Large intestine (tissue), 3 donors: ENCODE measurements at regions not wholly inside any gene's neighbourhood (a gene's known extent, or its start where the extent isn't known, plus 50 kb on each side); places are given as distances from the start of the nearest gene placed in this dataset.

Source experiments
- DNase-seq, 2 donors: peaks; one replicate each; pipeline versions ENCODE4 v3.0.0 to v3.0.0-alpha.2; 2013
- H3K27ac ChIP-seq: one replicate; pipeline ENCODE4 v1.5.1; 2013; ENCODE audit warnings: low read length
- H3K27me3 ChIP-seq: 2 replicates; pipeline ENCODE4 v1.6.1; 2013; ENCODE audit warnings: low read length; ENCODE audit not compliant: control insufficient read depth, insufficient read depth
- H3K36me3 ChIP-seq: 2 replicates; pipeline ENCODE4 v1.6.1; 2013; ENCODE audit warnings: low read length; ENCODE audit not compliant: control insufficient read depth, insufficient read depth
- H3K4me1 ChIP-seq: one replicate; pipeline ENCODE4 v1.6.1; 2013; ENCODE audit warnings: low read length; ENCODE audit not compliant: control insufficient read depth, insufficient read depth
- H3K4me3 ChIP-seq: one replicate; pipeline ENCODE4 v1.5.1; 2013; ENCODE audit warnings: low read length
- H3K9me3 ChIP-seq: one replicate; pipeline ENCODE4 v1.6.1; 2013; ENCODE audit warnings: mild to moderate bottlenecking, low read depth, low read length, moderate library complexity; ENCODE audit not compliant: control insufficient read depth
- WGBS: methylation state at CpG from one replicate; pipeline ENCODE4 v1.1.5; 2013; ENCODE audit warnings: low lambda C conversion rate; ENCODE audit not compliant: insufficient coverage; 5-methylcytosine and 5-hydroxymethylcytosine counted together

- H3K27ac ChIP-seq = no peak overlapping the region
- no peaks in the 10 kb centered on the region for H3K36me3 ChIP-seq
- WGBS = no CpG with 5 or more reads among the region's 9 CpGs
- H3K4me3 ChIP-seq = no peak overlapping the region
- DNase-seq = no peak
- no peaks in the 10 kb centered on the region for H3K27me3 ChIP-seq
- no peaks in the 10 kb centered on the region for H3K9me3 ChIP-seq
- no peaks in the 10 kb centered on the region for H3K4me1 ChIP-seq
Observed at GRCh38 chr1:218633238-218633988, 288.3 kb downstream of the TGFB2 start.

GRCh38 chr1:218634212-218634611 lies 289.1 kb downstream of the TGFB2 start:
- H3K4me3 ChIP-seq = no peak overlapping the region
- H3K27ac ChIP-seq = no peak overlapping the region
- no peak for DNase-seq
- H3K4me1 ChIP-seq = no peaks in the 10 kb centered on the region
- H3K9me3 ChIP-seq = no peaks in the 10 kb centered on the region
- no CpG with 5 or more reads among the region's 4 CpGs for WGBS
- H3K36me3 ChIP-seq = no peaks in the 10 kb centered on the region
- no peaks in the 10 kb centered on the region for H3K27me3 ChIP-seq

GRCh38 chr1:218636548-218636947 lies 291.4 kb downstream of the TGFB2 start:
- no CpG with 5 or more reads among the region's 1 CpG for WGBS
- DNase-seq = no peak

DNA sequence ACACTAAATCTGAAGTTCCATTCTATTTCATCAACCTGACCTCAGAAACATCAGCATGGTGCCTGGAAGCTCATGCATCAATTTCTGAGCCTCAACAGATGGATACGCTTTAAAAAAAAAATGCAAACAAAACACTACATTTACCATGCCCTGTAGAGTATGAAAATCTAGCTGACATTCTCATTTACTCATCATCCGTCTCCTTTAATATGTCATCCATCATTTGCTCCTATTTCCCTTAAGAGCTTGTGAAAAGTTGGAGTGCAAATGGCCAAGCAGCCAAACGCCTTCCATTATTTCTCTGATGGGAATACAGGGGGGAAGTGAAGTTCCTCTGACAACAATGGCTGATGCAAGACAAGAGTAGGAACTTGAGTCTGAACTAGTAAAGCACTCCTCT lies 295.0 kb downstream of the TGFB2 start:
- no peak overlapping the region for H3K27ac ChIP-seq
- WGBS = no CpG with 5 or more reads among the region's 3 CpGs
- no peaks in the 10 kb centered on the region for H3K36me3 ChIP-seq
- H3K4me1 ChIP-seq = no peaks in the 10 kb centered on the region
- H3K4me3 ChIP-seq = no peak overlapping the region
- no peak for DNase-seq
- no peaks in the 10 kb centered on the region for H3K27me3 ChIP-seq
- H3K9me3 ChIP-seq = no peaks in the 10 kb centered on the region

More at GRCh38 chr1:218636548-218636947, 291.4 kb downstream of the TGFB2 start:
- no peaks in the 10 kb centered on the region for H3K27me3 ChIP-seq
- no peak overlapping the region for H3K27ac ChIP-seq
- H3K4me1 ChIP-seq = no peaks in the 10 kb centered on the region
- H3K36me3 ChIP-seq = no peaks in the 10 kb centered on the region
- no peaks in the 10 kb centered on the region for H3K9me3 ChIP-seq
- no peak overlapping the region for H3K4me3 ChIP-seq

GRCh38 chr1:218642033-218642948 lies 297.2 kb downstream of the TGFB2 start:
- no peak overlapping the region for H3K4me3 ChIP-seq
- no peaks in the 10 kb centered on the region for H3K36me3 ChIP-seq
- no peak for DNase-seq
- no peaks in the 10 kb centered on the region for H3K9me3 ChIP-seq
- H3K27ac ChIP-seq = no peak overlapping the region
- H3K4me1 ChIP-seq = no peaks in the 10 kb centered on the region
- 100% methylated on average over 1 of the region's 5 CpGs for WGBS
- no peaks in the 10 kb centered on the region for H3K27me3 ChIP-seq

DNA sequence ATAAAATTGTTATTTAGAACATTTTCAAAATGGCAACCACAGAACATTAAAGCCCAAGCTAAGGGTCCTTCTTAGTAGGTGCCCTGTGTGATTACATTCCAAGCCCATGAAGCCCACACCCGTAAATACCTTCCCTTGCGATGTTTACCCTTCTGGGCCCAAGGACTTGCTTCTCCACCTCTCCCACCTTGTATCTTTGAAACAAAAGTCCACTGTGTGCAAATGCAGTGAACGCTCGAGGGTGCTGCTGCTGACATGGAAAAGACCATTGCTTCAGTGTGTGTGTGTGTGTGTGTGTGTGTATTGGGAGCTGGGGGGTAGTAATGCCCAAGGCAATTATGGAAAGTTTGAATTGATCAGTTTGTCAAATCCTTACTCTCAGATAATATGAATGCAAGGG lies 298.1 kb downstream of the TGFB2 start:
- no peak for DNase-seq
- H3K36me3 ChIP-seq = no peaks in the 10 kb centered on the region
- no CpG with 5 or more reads among the region's 4 CpGs for WGBS
- H3K4me3 ChIP-seq = no peak overlapping the region
- H3K4me1 ChIP-seq = no peaks in the 10 kb centered on the region
- no peaks in the 10 kb centered on the region for H3K27me3 ChIP-seq
- no peaks in the 10 kb centered on the region for H3K9me3 ChIP-seq
- no peak overlapping the region for H3K27ac ChIP-seq

- no peak overlapping the region for H3K27ac ChIP-seq
- WGBS = 100% methylated on average over 1 of the region's 2 CpGs
- H3K4me3 ChIP-seq = no peak overlapping the region
- H3K36me3 ChIP-seq = no peaks in the 10 kb centered on the region
- H3K9me3 ChIP-seq = no peaks in the 10 kb centered on the region
- DNase-seq = no peak
- no peaks in the 10 kb centered on the region for H3K27me3 ChIP-seq
- H3K4me1 ChIP-seq = no peaks in the 10 kb centered on the region
Observed at GRCh38 chr1:218643926-218644325, 298.8 kb downstream of the TGFB2 start.

- no peaks in the 10 kb centered on the region for H3K9me3 ChIP-seq
- no peak overlapping the region for H3K27ac ChIP-seq
- 38% methylated on average over 1 of the region's 4 CpGs for WGBS
- H3K4me1 ChIP-seq = no peaks in the 10 kb centered on the region
- DNase-seq = no peak
- H3K4me3 ChIP-seq = no peak overlapping the region
- H3K36me3 ChIP-seq = no peaks in the 10 kb centered on the region
- no peaks in the 10 kb centered on the region for H3K27me3 ChIP-seq
Observed at GRCh38 chr1:218646288-218646687, 301.2 kb downstream of the TGFB2 start.

DNA sequence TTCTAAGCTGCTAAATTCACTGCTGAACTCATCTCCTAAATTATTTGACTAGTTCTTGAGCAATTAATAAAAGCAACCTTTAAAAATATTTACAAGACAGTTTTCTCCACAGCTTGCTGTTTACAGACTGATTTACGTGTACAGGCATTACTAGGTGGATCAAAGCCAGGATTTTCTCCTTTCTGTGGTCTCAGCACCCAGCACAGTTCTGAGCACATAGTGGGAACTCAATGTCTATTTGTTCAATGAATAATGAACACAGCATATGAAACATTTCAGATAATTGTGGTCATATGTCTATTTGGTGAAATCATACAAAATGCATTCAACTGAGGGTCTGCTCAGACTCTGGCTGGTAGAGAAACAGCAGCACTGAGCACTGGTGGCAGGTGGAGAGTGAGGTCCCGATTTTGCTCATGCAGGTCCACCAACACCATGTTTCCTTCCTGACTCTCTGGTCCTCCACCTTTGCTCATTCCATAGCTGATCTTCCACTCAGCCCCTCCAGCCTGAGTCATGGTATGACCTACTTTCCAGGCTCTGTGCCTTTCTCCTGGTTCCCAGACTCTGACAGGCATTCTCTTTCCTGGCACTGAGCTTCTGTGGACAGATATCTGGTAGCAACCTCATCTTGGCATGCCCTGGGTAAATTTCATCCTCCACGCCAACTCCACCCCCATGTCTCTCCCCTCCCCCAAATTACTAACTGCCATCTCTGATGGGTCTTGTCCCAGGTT lies 311.3 kb downstream of the TGFB2 start:
- Histone ChIP-seq H3K27ac (no peak overlapping the region), H3K27me3 (no peaks in the 10 kb centered on the region), H3K4me1 (no peaks in the 10 kb centered on the region), H3K4me3 (no peak overlapping the region), H3K36me3 (no peaks in the 10 kb centered on the region), H3K9me3 (no peaks in the 10 kb centered on the region)
- 100% methylated on average over 1 of the region's 3 CpGs for WGBS
- DNase-seq = no peak

GRCh38 chr1:218658269-218658668 lies 313.1 kb downstream of the TGFB2 start:
- H3K36me3 ChIP-seq = no peaks in the 10 kb centered on the region
- no CpG with 5 or more reads among the region's 2 CpGs for WGBS
- no peaks in the 10 kb centered on the region for H3K27me3 ChIP-seq
- H3K4me1 ChIP-seq = no peaks in the 10 kb centered on the region
- no peak for DNase-seq
- no peak overlapping the region for H3K27ac ChIP-seq
- no peaks in the 10 kb centered on the region for H3K9me3 ChIP-seq
- no peak overlapping the region for H3K4me3 ChIP-seq
